ENCODE measurements at regions not wholly inside any gene's neighbourhood (a gene's known extent, or its start where the extent isn't known, plus 50 kb on each side); places are given as distances from the start of the nearest gene placed in this dataset.

DNA sequence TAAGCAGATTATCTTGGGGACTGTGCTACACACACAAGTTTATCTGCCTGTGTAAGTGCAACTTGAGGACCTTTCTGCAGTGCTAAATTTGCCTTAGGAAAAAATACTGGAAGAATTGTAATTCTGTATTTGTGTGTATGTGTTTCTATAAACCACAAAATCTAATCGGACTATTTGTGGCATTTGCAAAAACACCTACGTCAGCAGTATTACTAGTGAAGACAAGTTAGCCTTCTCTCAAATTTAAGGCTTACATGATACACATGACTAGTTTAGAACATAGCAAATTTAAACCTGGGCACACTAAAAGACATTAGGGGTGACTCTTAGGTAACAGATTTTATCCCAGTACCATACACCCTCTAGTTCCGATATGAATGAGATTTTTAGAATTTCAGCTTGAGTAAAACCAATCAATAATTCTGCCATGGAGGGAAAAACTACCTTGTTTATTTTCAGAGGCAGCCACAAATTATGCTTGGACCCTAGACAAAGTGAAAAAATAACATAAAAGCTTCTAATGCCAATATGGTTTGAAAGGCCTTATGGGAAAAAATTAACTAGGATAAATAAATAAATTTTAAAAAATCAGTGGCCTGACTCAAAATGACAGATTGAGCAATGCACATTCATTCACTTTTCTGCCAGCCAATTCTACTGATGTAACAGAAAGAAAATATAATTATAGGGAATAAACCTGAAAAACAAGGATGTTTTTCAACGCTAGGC, 176.4 kb downstream of the SNCA start:
- TF ChIP-seq POLR2AphosphoS5 (IDR thresholded peaks at IDR 0.05; ENCODE audit: low read depth) (no peak), GABPA (IDR thresholded peaks at IDR 0.05; ENCODE audit: low read depth) (no peak)
- TF ChIP-seq, protein P1, sequence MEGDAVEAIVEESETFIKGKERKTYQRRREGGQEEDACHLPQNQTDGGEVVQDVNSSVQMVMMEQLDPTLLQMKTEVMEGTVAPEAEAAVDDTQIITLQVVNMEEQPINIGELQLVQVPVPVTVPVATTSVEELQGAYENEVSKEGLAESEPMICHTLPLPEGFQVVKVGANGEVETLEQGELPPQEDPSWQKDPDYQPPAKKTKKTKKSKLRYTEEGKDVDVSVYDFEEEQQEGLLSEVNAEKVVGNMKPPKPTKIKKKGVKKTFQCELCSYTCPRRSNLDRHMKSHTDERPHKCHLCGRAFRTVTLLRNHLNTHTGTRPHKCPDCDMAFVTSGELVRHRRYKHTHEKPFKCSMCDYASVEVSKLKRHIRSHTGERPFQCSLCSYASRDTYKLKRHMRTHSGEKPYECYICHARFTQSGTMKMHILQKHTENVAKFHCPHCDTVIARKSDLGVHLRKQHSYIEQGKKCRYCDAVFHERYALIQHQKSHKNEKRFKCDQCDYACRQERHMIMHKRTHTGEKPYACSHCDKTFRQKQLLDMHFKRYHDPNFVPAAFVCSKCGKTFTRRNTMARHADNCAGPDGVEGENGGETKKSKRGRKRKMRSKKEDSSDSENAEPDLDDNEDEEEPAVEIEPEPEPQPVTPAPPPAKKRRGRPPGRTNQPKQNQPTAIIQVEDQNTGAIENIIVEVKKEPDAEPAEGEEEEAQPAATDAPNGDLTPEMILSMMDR (IDR thresholded peaks at IDR 0.05; ENCODE audit: insufficient read depth, low read length) = no peak
- TF ChIP-seq, protein P2, sequence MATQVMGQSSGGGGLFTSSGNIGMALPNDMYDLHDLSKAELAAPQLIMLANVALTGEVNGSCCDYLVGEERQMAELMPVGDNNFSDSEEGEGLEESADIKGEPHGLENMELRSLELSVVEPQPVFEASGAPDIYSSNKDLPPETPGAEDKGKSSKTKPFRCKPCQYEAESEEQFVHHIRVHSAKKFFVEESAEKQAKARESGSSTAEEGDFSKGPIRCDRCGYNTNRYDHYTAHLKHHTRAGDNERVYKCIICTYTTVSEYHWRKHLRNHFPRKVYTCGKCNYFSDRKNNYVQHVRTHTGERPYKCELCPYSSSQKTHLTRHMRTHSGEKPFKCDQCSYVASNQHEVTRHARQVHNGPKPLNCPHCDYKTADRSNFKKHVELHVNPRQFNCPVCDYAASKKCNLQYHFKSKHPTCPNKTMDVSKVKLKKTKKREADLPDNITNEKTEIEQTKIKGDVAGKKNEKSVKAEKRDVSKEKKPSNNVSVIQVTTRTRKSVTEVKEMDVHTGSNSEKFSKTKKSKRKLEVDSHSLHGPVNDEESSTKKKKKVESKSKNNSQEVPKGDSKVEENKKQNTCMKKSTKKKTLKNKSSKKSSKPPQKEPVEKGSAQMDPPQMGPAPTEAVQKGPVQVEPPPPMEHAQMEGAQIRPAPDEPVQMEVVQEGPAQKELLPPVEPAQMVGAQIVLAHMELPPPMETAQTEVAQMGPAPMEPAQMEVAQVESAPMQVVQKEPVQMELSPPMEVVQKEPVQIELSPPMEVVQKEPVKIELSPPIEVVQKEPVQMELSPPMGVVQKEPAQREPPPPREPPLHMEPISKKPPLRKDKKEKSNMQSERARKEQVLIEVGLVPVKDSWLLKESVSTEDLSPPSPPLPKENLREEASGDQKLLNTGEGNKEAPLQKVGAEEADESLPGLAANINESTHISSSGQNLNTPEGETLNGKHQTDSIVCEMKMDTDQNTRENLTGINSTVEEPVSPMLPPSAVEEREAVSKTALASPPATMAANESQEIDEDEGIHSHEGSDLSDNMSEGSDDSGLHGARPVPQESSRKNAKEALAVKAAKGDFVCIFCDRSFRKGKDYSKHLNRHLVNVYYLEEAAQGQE (IDR thresholded peaks at IDR 0.05; ENCODE audit: insufficient replicate concordance, low read depth) = no peak

All from HL-60 (cell line).